Astrocyte (in vitro differentiated cells and primary cell): ENCODE measurements at regions not wholly inside any gene's neighbourhood (a gene's known extent, or its start where the extent isn't known, plus 50 kb on each side); places are given as distances from the start of the nearest gene placed in this dataset.

Source experiments
- CTCF ChIP-seq: IDR thresholded peaks from 2 replicates; pipeline ENCODE4 v1.5.1; 2011; ENCODE audit warnings: low read depth, mild to moderate bottlenecking, inconsistent platforms, low read length, moderate library complexity; ENCODE audit not compliant: insufficient read depth
- EZH2 ChIP-seq: IDR thresholded peaks from 2 replicates; pipeline ENCODE4 v1.6.1; 2012; ENCODE audit warnings: mild to moderate bottlenecking, low read length, inconsistent platforms; ENCODE audit not compliant: insufficient read depth

- TF ChIP-seq CTCF (no peak), EZH2 (no peak)
Measured at GRCh38 chr4:187286525-187286924, 562.9 kb upstream of the FAT1 start.
